ENCODE measurements at regions not wholly inside any gene's neighbourhood (a gene's known extent, or its start where the extent isn't known, plus 50 kb on each side); places are given as distances from the start of the nearest gene placed in this dataset.
"Not testable (repeated sequence)": the region's sequence is repeated elsewhere in the genome, so short reads cannot be mapped to it uniquely, and the experiment has no call there.

DNA sequence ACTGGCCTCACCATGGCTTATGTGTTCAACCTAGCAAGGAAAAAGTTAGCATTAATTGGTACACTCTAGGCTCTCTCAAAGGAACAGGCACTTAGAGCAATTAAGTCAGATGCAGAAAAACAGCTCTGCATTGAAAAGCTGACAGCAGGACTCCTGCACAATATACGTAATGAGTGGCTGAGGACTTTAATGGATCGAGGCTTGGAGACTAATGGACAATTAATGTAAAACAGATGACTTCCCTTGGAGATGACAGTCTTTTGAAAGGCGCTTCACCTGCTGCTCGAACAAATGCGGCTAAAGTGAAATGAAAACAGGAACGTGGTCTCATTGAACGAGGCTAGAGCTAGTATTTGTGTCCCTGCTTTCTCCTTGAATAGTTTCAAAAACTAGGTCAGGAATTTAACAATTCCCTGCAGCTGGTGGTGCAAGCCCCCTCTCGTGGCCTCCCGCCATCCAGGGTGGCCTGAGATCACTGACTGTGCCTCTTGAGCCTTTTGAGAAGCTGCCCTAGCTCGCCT, 137.1 kb downstream of the ELOVL4 start:
- 74% methylated on average over 10 of the region's 10 CpGs for WGBS
- H3K4me3 ChIP-seq (ENCODE audit: low read depth in 1 of 3, low read length in 3 of 3): no peak overlapping the region
- no peak overlapping the region for H3K27ac ChIP-seq (ENCODE audit: low read depth in 1 of 2, low read length in 2 of 2)
- no peak for DNase-seq (ENCODE audit: low spot score)
- TF ChIP-seq, protein P1, sequence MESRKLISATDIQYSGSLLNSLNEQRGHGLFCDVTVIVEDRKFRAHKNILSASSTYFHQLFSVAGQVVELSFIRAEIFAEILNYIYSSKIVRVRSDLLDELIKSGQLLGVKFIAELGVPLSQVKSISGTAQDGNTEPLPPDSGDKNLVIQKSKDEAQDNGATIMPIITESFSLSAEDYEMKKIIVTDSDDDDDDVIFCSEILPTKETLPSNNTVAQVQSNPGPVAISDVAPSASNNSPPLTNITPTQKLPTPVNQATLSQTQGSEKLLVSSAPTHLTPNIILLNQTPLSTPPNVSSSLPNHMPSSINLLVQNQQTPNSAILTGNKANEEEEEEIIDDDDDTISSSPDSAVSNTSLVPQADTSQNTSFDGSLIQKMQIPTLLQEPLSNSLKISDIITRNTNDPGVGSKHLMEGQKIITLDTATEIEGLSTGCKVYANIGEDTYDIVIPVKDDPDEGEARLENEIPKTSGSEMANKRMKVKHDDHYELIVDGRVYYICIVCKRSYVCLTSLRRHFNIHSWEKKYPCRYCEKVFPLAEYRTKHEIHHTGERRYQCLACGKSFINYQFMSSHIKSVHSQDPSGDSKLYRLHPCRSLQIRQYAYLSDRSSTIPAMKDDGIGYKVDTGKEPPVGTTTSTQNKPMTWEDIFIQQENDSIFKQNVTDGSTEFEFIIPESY (IDR thresholded peaks at IDR 0.05): no peak
- TF ChIP-seq HNF4A (conservative IDR thresholded peaks at IDR 0.05) (no peak), FOXA1 (IDR thresholded peaks at IDR 0.05) (no peak)
- TF ChIP-seq, protein P2, sequence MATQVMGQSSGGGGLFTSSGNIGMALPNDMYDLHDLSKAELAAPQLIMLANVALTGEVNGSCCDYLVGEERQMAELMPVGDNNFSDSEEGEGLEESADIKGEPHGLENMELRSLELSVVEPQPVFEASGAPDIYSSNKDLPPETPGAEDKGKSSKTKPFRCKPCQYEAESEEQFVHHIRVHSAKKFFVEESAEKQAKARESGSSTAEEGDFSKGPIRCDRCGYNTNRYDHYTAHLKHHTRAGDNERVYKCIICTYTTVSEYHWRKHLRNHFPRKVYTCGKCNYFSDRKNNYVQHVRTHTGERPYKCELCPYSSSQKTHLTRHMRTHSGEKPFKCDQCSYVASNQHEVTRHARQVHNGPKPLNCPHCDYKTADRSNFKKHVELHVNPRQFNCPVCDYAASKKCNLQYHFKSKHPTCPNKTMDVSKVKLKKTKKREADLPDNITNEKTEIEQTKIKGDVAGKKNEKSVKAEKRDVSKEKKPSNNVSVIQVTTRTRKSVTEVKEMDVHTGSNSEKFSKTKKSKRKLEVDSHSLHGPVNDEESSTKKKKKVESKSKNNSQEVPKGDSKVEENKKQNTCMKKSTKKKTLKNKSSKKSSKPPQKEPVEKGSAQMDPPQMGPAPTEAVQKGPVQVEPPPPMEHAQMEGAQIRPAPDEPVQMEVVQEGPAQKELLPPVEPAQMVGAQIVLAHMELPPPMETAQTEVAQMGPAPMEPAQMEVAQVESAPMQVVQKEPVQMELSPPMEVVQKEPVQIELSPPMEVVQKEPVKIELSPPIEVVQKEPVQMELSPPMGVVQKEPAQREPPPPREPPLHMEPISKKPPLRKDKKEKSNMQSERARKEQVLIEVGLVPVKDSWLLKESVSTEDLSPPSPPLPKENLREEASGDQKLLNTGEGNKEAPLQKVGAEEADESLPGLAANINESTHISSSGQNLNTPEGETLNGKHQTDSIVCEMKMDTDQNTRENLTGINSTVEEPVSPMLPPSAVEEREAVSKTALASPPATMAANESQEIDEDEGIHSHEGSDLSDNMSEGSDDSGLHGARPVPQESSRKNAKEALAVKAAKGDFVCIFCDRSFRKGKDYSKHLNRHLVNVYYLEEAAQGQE (IDR thresholded peaks at IDR 0.05): no peak
- peaks cover 0 to 3% (median under 1%) of the 10 kb centered on the region in 4 donors for H3K4me1 ChIP-seq (ENCODE audit: control insufficient read depth in 4 of 4, insufficient read depth in 4 of 4, low read length in 3 of 4)
- peaks cover 0 to 2% (median 0%) of the 10 kb centered on the region in 4 donors for H3K9me3 ChIP-seq (ENCODE audit: control insufficient read depth in 4 of 4, low read length in 3 of 4)
- H3K36me3 ChIP-seq (ENCODE audit: control insufficient read depth in 4 of 4, insufficient read depth in 3 of 4, low read depth in 1 of 4, low read length in 3 of 4): no peaks in the 10 kb centered on the region
- no peak overlapping the region for H3K9ac ChIP-seq (ENCODE audit: low read depth in 1 of 2, low read length in 2 of 2)
- H3K27me3 ChIP-seq (ENCODE audit: control insufficient read depth in 4 of 4, insufficient read depth in 4 of 4, low read length in 3 of 4): no peaks in the 10 kb centered on the region

DNA sequence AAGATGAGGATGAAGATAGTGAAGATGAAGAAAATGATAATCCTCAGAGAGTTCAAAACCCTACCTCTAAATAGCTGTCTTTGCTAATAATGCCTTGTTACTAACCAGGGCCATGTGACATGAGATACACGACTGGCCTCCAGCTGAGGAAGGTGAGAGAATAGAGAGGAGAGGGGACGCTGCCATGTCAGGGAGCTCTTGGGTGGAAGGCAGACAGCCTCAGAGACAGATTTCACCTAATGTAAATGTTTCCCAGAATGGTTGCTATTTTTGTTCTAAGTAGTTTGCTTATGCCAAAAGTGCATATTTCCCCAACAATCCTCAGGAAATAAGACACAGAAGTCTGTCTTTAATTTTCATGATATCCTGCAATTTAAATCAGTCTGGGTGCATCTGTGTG, 138.4 kb downstream of the ELOVL4 start:
- 75% methylated on average over 2 of the region's 2 CpGs for WGBS
- Histone ChIP-seq H3K36me3 (ENCODE audit: control insufficient read depth in 4 of 4, insufficient read depth in 3 of 4, low read depth in 1 of 4, low read length in 3 of 4) (no peaks in the 10 kb centered on the region), H3K27me3 (ENCODE audit: control insufficient read depth in 4 of 4, insufficient read depth in 4 of 4, low read length in 3 of 4) (no peaks in the 10 kb centered on the region), H3K9me3 (ENCODE audit: control insufficient read depth in 4 of 4, low read length in 3 of 4) (peaks cover 0 to 2% (median 0%) of the 10 kb centered on the region in 4 donors), H3K27ac (ENCODE audit: low read depth in 1 of 2, low read length in 2 of 2) (no peak overlapping the region), H3K9ac (ENCODE audit: low read depth in 1 of 2, low read length in 2 of 2) (no peak overlapping the region), H3K4me1 (ENCODE audit: control insufficient read depth in 4 of 4, insufficient read depth in 4 of 4, low read length in 3 of 4) (peaks cover 0 to 3% (median under 1%) of the 10 kb centered on the region in 4 donors), H3K4me3 (ENCODE audit: low read depth in 1 of 3, low read length in 3 of 3) (no peak overlapping the region)
- DNase-seq (ENCODE audit: low spot score): no peak
- TF ChIP-seq FOXA2 (IDR thresholded peaks at IDR 0.05) (no peak), RAD21 (IDR thresholded peaks at IDR 0.05) (no peak), EGR1 (IDR thresholded peaks at IDR 0.05; ENCODE audit: low read depth in 2 of 2) (no peak), YY1 (IDR thresholded peaks at IDR 0.05) (no peak), TAF1 (conservative IDR thresholded peaks at IDR 0.05) (no peak), GABPA (IDR thresholded peaks at IDR 0.05 in 1 of 2, conservative IDR thresholded peaks at IDR 0.05 in 1 of 2) (no peak)
- TF ChIP-seq, protein P3, sequence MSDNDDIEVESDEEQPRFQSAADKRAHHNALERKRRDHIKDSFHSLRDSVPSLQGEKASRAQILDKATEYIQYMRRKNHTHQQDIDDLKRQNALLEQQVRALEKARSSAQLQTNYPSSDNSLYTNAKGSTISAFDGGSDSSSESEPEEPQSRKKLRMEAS (IDR thresholded peaks at IDR 0.05): no peak
- TF ChIP-seq, protein P4, sequence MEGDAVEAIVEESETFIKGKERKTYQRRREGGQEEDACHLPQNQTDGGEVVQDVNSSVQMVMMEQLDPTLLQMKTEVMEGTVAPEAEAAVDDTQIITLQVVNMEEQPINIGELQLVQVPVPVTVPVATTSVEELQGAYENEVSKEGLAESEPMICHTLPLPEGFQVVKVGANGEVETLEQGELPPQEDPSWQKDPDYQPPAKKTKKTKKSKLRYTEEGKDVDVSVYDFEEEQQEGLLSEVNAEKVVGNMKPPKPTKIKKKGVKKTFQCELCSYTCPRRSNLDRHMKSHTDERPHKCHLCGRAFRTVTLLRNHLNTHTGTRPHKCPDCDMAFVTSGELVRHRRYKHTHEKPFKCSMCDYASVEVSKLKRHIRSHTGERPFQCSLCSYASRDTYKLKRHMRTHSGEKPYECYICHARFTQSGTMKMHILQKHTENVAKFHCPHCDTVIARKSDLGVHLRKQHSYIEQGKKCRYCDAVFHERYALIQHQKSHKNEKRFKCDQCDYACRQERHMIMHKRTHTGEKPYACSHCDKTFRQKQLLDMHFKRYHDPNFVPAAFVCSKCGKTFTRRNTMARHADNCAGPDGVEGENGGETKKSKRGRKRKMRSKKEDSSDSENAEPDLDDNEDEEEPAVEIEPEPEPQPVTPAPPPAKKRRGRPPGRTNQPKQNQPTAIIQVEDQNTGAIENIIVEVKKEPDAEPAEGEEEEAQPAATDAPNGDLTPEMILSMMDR (IDR thresholded peaks at IDR 0.05; ENCODE audit: low read depth, low read length, missing input control): no peak

DNA sequence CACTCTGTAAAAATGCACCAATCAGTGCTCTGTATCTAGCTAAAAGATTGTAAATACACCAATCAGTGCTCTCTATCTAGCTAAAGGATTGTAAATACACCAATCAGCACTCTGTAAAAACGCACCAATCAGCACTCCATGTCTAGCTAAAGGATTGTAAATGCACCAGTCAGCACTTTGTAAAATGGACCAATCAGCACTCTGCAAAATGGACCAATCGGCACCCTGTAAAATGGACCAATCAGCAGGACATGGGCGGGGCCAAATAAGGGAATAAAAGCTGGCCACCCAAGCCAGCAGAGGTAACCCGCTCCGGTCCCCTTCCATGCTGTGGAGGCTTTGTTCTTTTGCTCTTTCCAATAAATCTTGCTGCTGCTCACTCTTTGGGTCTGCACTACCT, 140.7 kb downstream of the ELOVL4 start:
- not testable (repeated sequence) for H3K36me3 ChIP-seq (ENCODE audit: control insufficient read depth in 4 of 4, insufficient read depth in 3 of 4, low read depth in 1 of 4, low read length in 3 of 4); H3K9me3 ChIP-seq (ENCODE audit: control insufficient read depth in 4 of 4, low read length in 3 of 4); H3K9ac ChIP-seq (ENCODE audit: low read depth in 1 of 2, low read length in 2 of 2); H3K4me1 ChIP-seq (ENCODE audit: control insufficient read depth in 4 of 4, insufficient read depth in 4 of 4, low read length in 3 of 4); H3K27me3 ChIP-seq (ENCODE audit: control insufficient read depth in 4 of 4, insufficient read depth in 4 of 4, low read length in 3 of 4); H3K27ac ChIP-seq (ENCODE audit: low read depth in 1 of 2, low read length in 2 of 2); H3K4me3 ChIP-seq (ENCODE audit: low read depth in 1 of 3, low read length in 3 of 3); DNase-seq (ENCODE audit: low spot score)
- 92% methylated on average over 5 of the region's 5 CpGs for WGBS
